ENCODE measurements at regions not wholly inside any gene's neighbourhood (a gene's known extent, or its start where the extent isn't known, plus 50 kb on each side); places are given as distances from the start of the nearest gene placed in this dataset.

GRCh38 chr18:39062426-39062825 is 1496.8 kb upstream of the CELF4 start:
- Histone ChIP-seq H3K4me1 (no peaks in the 10 kb centered on the region), H3K9me3 (peaks cover 0 to 11% (median 0%) of the 10 kb centered on the region in 8 donors), H3K36me3 (no peaks in the 10 kb centered on the region), H3K4me3 (no peak overlapping the region), H3K27me3 (replicated peaks in 1 of 7) (no peaks in the 10 kb centered on the region), H3K27ac (no peak overlapping the region)
- WGBS, 5 donors = 33 to 60% (median 48%) methylated on average over 1 of the region's 1 CpG
- no peak for DNase-seq
- intact Hi-C loops (cut with DNase I; ENCODE audit: low total_unique reads) = no loop called here
- TF ChIP-seq POLR2AphosphoS5 (IDR thresholded peaks at IDR 0.05) (no peak), CTCF (IDR thresholded peaks at IDR 0.05 in 8 of 11, conservative IDR thresholded peaks at IDR 0.05 in 3 of 11) (no peak), POLR2A (IDR thresholded peaks at IDR 0.05) (no peak)

- no peak overlapping the region for H3K4me3 ChIP-seq
- H3K9me3 ChIP-seq = peaks cover 0 to 10% (median 0%) of the 10 kb centered on the region in 8 donors
- WGBS, 5 donors = 67 to 76% (median 69%) methylated on average over 6 of the region's 6 CpGs
- no peak for DNase-seq
- H3K4me1 ChIP-seq = no peaks in the 10 kb centered on the region
- no peaks in the 10 kb centered on the region for H3K36me3 ChIP-seq
- TF ChIP-seq POLR2AphosphoS5 (IDR thresholded peaks at IDR 0.05) (no peak), POLR2A (IDR thresholded peaks at IDR 0.05) (no peak), CTCF (IDR thresholded peaks at IDR 0.05 in 8 of 11, conservative IDR thresholded peaks at IDR 0.05 in 3 of 11) (no peak)
- intact Hi-C loops (cut with DNase I; ENCODE audit: low total_unique reads) = no loop called here
- no peaks in the 10 kb centered on the region for H3K27me3 ChIP-seq (replicated peaks in 1 of 7)
- H3K27ac ChIP-seq = no peak overlapping the region
These were observed 1492.9 kb upstream of the CELF4 start for GRCh38 chr18:39058386-39059000.

DNA sequence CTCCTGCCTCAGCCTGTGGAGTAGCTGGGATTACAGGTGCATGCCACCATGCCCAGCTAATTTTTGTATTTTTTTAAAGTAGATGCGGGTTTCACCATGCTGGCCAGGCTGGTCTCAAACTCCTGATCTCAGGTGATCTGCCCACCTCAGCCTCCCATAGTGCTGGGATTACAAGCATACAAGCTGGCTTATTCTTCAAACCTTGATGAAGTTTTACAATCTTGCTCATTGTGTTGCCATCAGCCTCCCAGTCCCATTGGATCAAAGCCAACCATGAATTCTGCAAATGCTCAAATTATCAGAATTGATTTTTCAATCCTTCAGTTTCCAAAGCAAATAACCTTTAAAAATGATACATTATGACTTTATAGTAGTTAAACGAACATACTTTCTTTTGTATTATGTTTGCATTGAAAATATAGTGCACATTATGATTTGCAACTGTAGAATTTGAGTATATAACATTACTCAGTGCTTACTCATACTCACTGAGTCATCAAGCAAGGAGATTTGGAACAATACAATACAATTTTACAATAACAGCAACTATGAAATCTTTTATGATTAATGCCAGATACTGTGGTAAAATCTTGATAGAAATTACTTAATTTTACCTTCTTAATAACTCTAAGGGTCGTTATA is 1491.9 kb upstream of the CELF4 start:
- WGBS, 5 donors = 67 to 81% (median 72%) methylated on average over 3 of the region's 3 CpGs

DNA sequence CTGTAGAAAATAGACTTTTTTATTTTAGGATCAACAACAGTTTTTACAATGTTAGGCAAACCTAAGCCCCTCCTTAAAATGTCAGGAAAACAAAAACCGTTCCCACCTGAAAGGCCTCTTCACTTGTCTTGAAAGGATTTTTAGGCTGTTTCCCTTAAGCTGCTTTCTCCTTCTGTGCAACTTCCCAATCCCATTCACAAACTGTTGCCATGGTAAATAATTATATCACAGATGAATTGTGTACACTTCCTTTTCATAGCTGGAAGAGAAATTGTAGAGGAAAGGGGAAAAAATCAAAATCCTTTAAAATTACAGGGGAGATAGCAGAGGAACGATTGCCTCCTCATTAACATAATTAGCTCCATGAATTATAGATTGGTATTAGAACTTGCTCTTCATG is 1488.0 kb upstream of the CELF4 start:
- Histone ChIP-seq H3K4me3 (no peak overlapping the region), H3K27me3 (replicated peaks in 1 of 7) (no peaks in the 10 kb centered on the region), H3K4me1 (no peaks in the 10 kb centered on the region), H3K27ac (no peak overlapping the region), H3K36me3 (no peaks in the 10 kb centered on the region), H3K9me3 (peaks cover 0 to 4% (median 0%) of the 10 kb centered on the region in 8 donors)
- 46 to 68% (median 62%) methylated on average over 2 of the region's 2 CpGs for WGBS, 5 donors
- no peak for TF ChIP-seq CTCF (IDR thresholded peaks at IDR 0.05 in 8 of 11, conservative IDR thresholded peaks at IDR 0.05 in 3 of 11)
- TF ChIP-seq POLR2A (IDR thresholded peaks at IDR 0.05) = no peak
- TF ChIP-seq POLR2AphosphoS5 (IDR thresholded peaks at IDR 0.05) = no peak
- DNase-seq = no peak
- intact Hi-C loops (cut with DNase I; ENCODE audit: low total_unique reads) = no loop called here

More for the DNA sequence above, 1491.9 kb upstream of the CELF4 start:
- H3K9me3 ChIP-seq = peaks cover 0 to under 1% (median 0%) of the 10 kb centered on the region in 8 donors
- DNase-seq = no peak
- H3K4me1 ChIP-seq = no peaks in the 10 kb centered on the region
- H3K27ac ChIP-seq = no peak overlapping the region
- no peaks in the 10 kb centered on the region for H3K36me3 ChIP-seq
- no peak overlapping the region for H3K4me3 ChIP-seq
- no peak for TF ChIP-seq POLR2AphosphoS5 (IDR thresholded peaks at IDR 0.05)
- intact Hi-C loops (cut with DNase I; ENCODE audit: low total_unique reads) = no loop called here
- no peaks in the 10 kb centered on the region for H3K27me3 ChIP-seq (replicated peaks in 1 of 7)
